PC-3 (cell line): ENCODE measurements at regions not wholly inside any gene's neighbourhood (a gene's known extent, or its start where the extent isn't known, plus 50 kb on each side); places are given as distances from the start of the nearest gene placed in this dataset.

Experiments used
- CTCF ChIP-seq: fragments of 300-600 bp; sonication (generic); conservative IDR thresholded peaks from 2 replicates; pipeline ENCODE4 v1.5.1; 2017; ENCODE audit warnings: antibody characterized with exemption, low read depth, mild to moderate bottlenecking, low read length
- EZH2 ChIP-seq: fragments of 300-600 bp; sonication (generic); IDR thresholded peaks from one replicate; pipeline ENCODE4 v1.6.1; 2017; ENCODE audit warnings: antibody characterized with exemption, mild to moderate bottlenecking, low read length; ENCODE audit not compliant: unreplicated experiment
- EZH2phosphoT487 ChIP-seq: fragments of 300-600 bp; sonication (generic); IDR thresholded peaks from 2 replicates; pipeline ENCODE4 v1.6.1; 2018; ENCODE audit warnings: mild to moderate bottlenecking, antibody characterized with exemption, low read length, borderline replicate concordance

GRCh38 chr2:152879275-152879674 lies 160.9 kb downstream of the ARL6IP6 start:
- no peak for TF ChIP-seq CTCF
- TF ChIP-seq EZH2phosphoT487: no peak
- no peak for TF ChIP-seq EZH2
